ENCODE measurements at regions not wholly inside any gene's neighbourhood (a gene's known extent, or its start where the extent isn't known, plus 50 kb on each side); places are given as distances from the start of the nearest gene placed in this dataset.
A peak's percentile ranks its signal among the peaks of the same experiment; 100 is the strongest.

- no peak overlapping the region for H3K4me2 ChIP-seq (replicated peaks; ENCODE audit: extremely low read depth, low read length, poor library complexity, severe bottlenecking)
- H3K4me3 ChIP-seq (replicated peaks in 1 of 3; ENCODE audit: low read depth in 2 of 3, low read length in 3 of 3), result no peak overlapping the region
- H3K9ac ChIP-seq (ENCODE audit: insufficient read depth, low read length, poor library complexity, severe bottlenecking), result no peak overlapping the region
- WGBS (ENCODE audit: insufficient coverage), result 84% methylated on average over 10 of the region's 15 CpGs
- H3K27ac Mint-ChIP-seq, result peak overlapping the region in 1 of 7 donors; percentile 33
- intact Hi-C loops (cut with micrococcal nuclease), result no loop called here
- H3K9me3 ChIP-seq (replicated peaks in 1 of 2; ENCODE audit: control insufficient read depth in 1 of 2, insufficient read depth in 1 of 2, low read length in 2 of 2), result peaks cover 0 to 7% of the 10 kb centered on the region in 2 donors
- no peaks in the 10 kb centered on the region for H3K36me3 Mint-ChIP-seq
- no peak overlapping the region for H3K27ac ChIP-seq (ENCODE audit: low read depth in 1 of 2, low read length in 2 of 2)
- H2AFZ ChIP-seq (ENCODE audit: insufficient read depth, low read depth, low read length, poor library complexity, severe bottlenecking), result no peak overlapping the region
- no peak overlapping the region for H3K4me3 Mint-ChIP-seq
- H4K20me1 ChIP-seq (ENCODE audit: insufficient read depth, low read length), result no peaks in the 10 kb centered on the region
- no peaks in the 10 kb centered on the region for H3K36me3 ChIP-seq (replicated peaks in 1 of 2; ENCODE audit: control insufficient read depth in 1 of 2, insufficient read depth in 2 of 2, low read length in 2 of 2)
- DNase-seq, result no peak
- H3K9me3 Mint-ChIP-seq, result peaks cover 0 to 8% (median 5%) of the 10 kb centered on the region in 7 donors
- no peaks in the 10 kb centered on the region for H3K27me3 ChIP-seq (ENCODE audit: control insufficient read depth in 2 of 2, insufficient read depth in 2 of 2, low read length in 2 of 2)
- peaks cover 4 to 8% (median 6%) of the 10 kb centered on the region in 3 donors for H3K27me3 Mint-ChIP-seq (ENCODE audit: low read depth in 3 of 3)
- H3K4me1 Mint-ChIP-seq, result peaks cover 14% of the 10 kb centered on the region
- H3K79me2 ChIP-seq (ENCODE audit: insufficient read depth, low read length), result no peaks in the 10 kb centered on the region
- TF ChIP-seq CTCF (IDR thresholded peaks at IDR 0.05), result no peak
- no peaks in the 10 kb centered on the region for H3K4me1 ChIP-seq (ENCODE audit: control insufficient read depth in 1 of 2, insufficient read depth in 2 of 2, low read length in 2 of 2)
Observed at GRCh38 chr6:159455700-159456274, 237.3 kb downstream of the SOD2 start.

GRCh38 chr6:159450815-159451465 lies 242.1 kb downstream of the SOD2 start:
- H3K79me2 ChIP-seq (ENCODE audit: insufficient read depth, low read length), result no peaks in the 10 kb centered on the region
- no peaks in the 10 kb centered on the region for H3K36me3 ChIP-seq (replicated peaks in 1 of 2; ENCODE audit: control insufficient read depth in 1 of 2, insufficient read depth in 2 of 2, low read length in 2 of 2)
- no peak for DNase-seq
- H2AFZ ChIP-seq (ENCODE audit: insufficient read depth, low read depth, low read length, poor library complexity, severe bottlenecking), result no peak overlapping the region
- peaks cover 0 to 6% of the 10 kb centered on the region in 2 donors for H3K9me3 ChIP-seq (replicated peaks in 1 of 2; ENCODE audit: control insufficient read depth in 1 of 2, insufficient read depth in 1 of 2, low read length in 2 of 2)
- Mint-ChIP-seq H3K27me3 (ENCODE audit: low read depth in 3 of 3) (peaks cover 1 to 7% (median 5%) of the 10 kb centered on the region in 3 donors), H3K4me3 (no peak overlapping the region), H3K36me3 (no peaks in the 10 kb centered on the region), H3K9me3 (peaks cover 0 to 11% (median 5%) of the 10 kb centered on the region in 7 donors), H3K4me1 (no peaks in the 10 kb centered on the region), H3K27ac (no peak overlapping the region)
- H3K27me3 ChIP-seq (ENCODE audit: control insufficient read depth in 2 of 2, insufficient read depth in 2 of 2, low read length in 2 of 2), result no peaks in the 10 kb centered on the region
- no peak overlapping the region for H3K27ac ChIP-seq (ENCODE audit: low read depth in 1 of 2, low read length in 2 of 2)
- no peak for TF ChIP-seq CTCF (IDR thresholded peaks at IDR 0.05)
- H3K4me3 ChIP-seq (replicated peaks in 1 of 3; ENCODE audit: low read depth in 2 of 3, low read length in 3 of 3), result no peak overlapping the region
- no peaks in the 10 kb centered on the region for H3K4me1 ChIP-seq (ENCODE audit: control insufficient read depth in 1 of 2, insufficient read depth in 2 of 2, low read length in 2 of 2)
- WGBS (ENCODE audit: insufficient coverage), result 40% methylated on average over 2 of the region's 3 CpGs
- no peaks in the 10 kb centered on the region for H4K20me1 ChIP-seq (ENCODE audit: insufficient read depth, low read length)
- H3K4me2 ChIP-seq (replicated peaks; ENCODE audit: extremely low read depth, low read length, poor library complexity, severe bottlenecking), result no peak overlapping the region
- H3K9ac ChIP-seq (ENCODE audit: insufficient read depth, low read length, poor library complexity, severe bottlenecking), result no peak overlapping the region
- intact Hi-C loops (cut with micrococcal nuclease), result no loop called here

Measured in CD14-positive monocyte (primary cell).